GM12878 (cell line): ENCODE measurements at regions not wholly inside any gene's neighbourhood (a gene's known extent, or its start where the extent isn't known, plus 50 kb on each side); places are given as distances from the start of the nearest gene placed in this dataset.

Experiments
- ATAC-seq: fragments of 200-7000 bp; cut with Tn5 transposase; 3 replicates; pipeline ENCODE4 v1.9.1; 2020; ENCODE audit warnings: mild to moderate bottlenecking, moderate library complexity
- BruUV-seq: library from RNA; stranded (reverse); fragments of 400-500 nt; replicated peaks from 2 replicates; lab custom pipeline; 2021; lab: Mats Ljungman, UMichigan
- CTCF ChIA-PET: fragments of 300-600 bp; sonication (Branson Sonifier 250); formaldehyde crosslinking; extraction: SDS; loops from one replicate; lab custom pipeline; 2021; ENCODE audit warnings: inconsistent platforms; lab: Yijun Ruan, JAX
- POLR2A ChIA-PET: fragments of 350-600 bp; formaldehyde crosslinking; extraction: SDS; loops from one replicate; lab custom pipeline; 2021; ENCODE audit warnings: inconsistent platforms; lab: Charles Lee
- RAD21 ChIA-PET: fragments of 300-600 bp; sonication (Branson Sonifier 250); formaldehyde crosslinking; loops from one replicate; lab custom pipeline; 2023; ENCODE audit warnings: antibody characterized with exemption; ENCODE audit not compliant: unreplicated experiment; lab: Charles Lee
- SMC1A ChIA-PET: fragments of 300-600 bp; sonication (Branson Sonifier 250); formaldehyde crosslinking; loops from one replicate; lab custom pipeline; 2023; ENCODE audit not compliant: unreplicated experiment, uncharacterized antibody; lab: Charles Lee
- DNase-seq: peaks from one replicate; pipeline ENCODE4 v3.0.0-alpha.2; 2011; ENCODE audit warnings: low read depth, low spot score
- FAIRE-seq: peaks from 3 replicates; lab custom pipeline; 2011; peaks lifted over from hg19 to GRCh38; lab: Jason Lieb, UNC
- H2AFZ ChIP-seq: 2 replicates; pipeline ENCODE4 v1.6.0; 2011; ENCODE audit warnings: low read depth, low read length, control low read depth; ENCODE audit not compliant: control insufficient read depth
- H3K27ac ChIP-seq: 2 replicates; pipeline ENCODE4 v1.5.1; 2011; ENCODE audit warnings: control low read depth; ENCODE audit not compliant: control insufficient read depth, insufficient read depth
- H3K27me3 ChIP-seq, 2 experiments: replicated peaks in 1 of 2; 2 replicates each; pipeline versions ENCODE4 v1.6.0 to v1.6.1; 2011; ENCODE audit warnings: low read length in 1 of 2; ENCODE audit not compliant: control insufficient read depth in 2 of 2, insufficient read depth in 2 of 2
- H3K36me3 ChIP-seq, 2 experiments: 2 replicates each; pipeline ENCODE4 v1.5.1; 2011; ENCODE audit warnings: low read length in 1 of 2; ENCODE audit not compliant: control insufficient read depth in 2 of 2, insufficient read depth in 2 of 2
- H3K4me1 ChIP-seq: 2 replicates; pipeline ENCODE4 v1.6.1; 2011; ENCODE audit warnings: mild to moderate bottlenecking, low read length, moderate library complexity, mixed read lengths; ENCODE audit not compliant: control insufficient read depth, insufficient read depth
- H3K4me2 ChIP-seq: 2 replicates; pipeline ENCODE4 v1.6.0; 2011; ENCODE audit warnings: control low read depth; ENCODE audit not compliant: control insufficient read depth, insufficient read depth
- H3K4me3 ChIP-seq: fragments of 200-600 bp; sonication (generic); 2 replicates; pipeline ENCODE4 v1.5.1; 2016
- H3K79me2 ChIP-seq: 2 replicates; pipeline ENCODE4 v1.6.0; 2011; ENCODE audit warnings: low read length; ENCODE audit not compliant: control insufficient read depth, insufficient read depth
- H3K9ac ChIP-seq: 2 replicates; pipeline ENCODE4 v1.8.0; 2011; ENCODE audit warnings: low read length, control low read depth, mixed read lengths; ENCODE audit not compliant: control insufficient read depth, insufficient read depth
- H3K9me3 ChIP-seq: replicated peaks from 3 replicates; pipeline ENCODE4 v1.5.1; 2011; ENCODE audit warnings: mild to moderate bottlenecking, low read length; ENCODE audit not compliant: control insufficient read depth, insufficient read depth
- H4K20me1 ChIP-seq: 2 replicates; pipeline ENCODE4 v1.6.0; 2011; ENCODE audit not compliant: control insufficient read depth, insufficient read depth
- FOXM1 ChIP-seq: IDR thresholded peaks from 2 replicates; pipeline ENCODE4 v1.6.1; 2012; ENCODE audit warnings: low read depth, mild to moderate bottlenecking, inconsistent platforms, low read length, moderate library complexity
- SIN3A ChIP-seq: IDR thresholded peaks from 2 replicates; pipeline ENCODE4 v1.6.1; 2012; ENCODE audit warnings: low read depth, low read length, improper control_type of control experiment
- STAT1 ChIP-seq: fragments of 450-650 bp; conservative IDR thresholded peaks from 2 replicates; pipeline ENCODE4 v1.6.1; 2014; ENCODE audit warnings: antibody characterized with exemption, mild to moderate bottlenecking
- WRNIP1 ChIP-seq: IDR thresholded peaks from 2 replicates; pipeline ENCODE4 v1.6.1; 2011; ENCODE audit warnings: low read depth, low read length, improper control_type of control experiment, borderline replicate concordance
- WGBS: methylation state at CpG from one replicate; pipeline ENCODE4 v1.1.6; 2016; ENCODE audit warnings: low lambda C conversion rate; ENCODE audit not compliant: insufficient replicate concordance, insufficient coverage; ENCODE audit errors: missing lambda C conversion rate; 5-methylcytosine and 5-hydroxymethylcytosine counted together
- in situ Hi-C: fragments of 300-500 bp; cut with MboI; formaldehyde crosslinking; loops from 9 replicates; pipeline ENCODE4 v1.14.3; 2018; ENCODE audit warnings: mixed read lengths
- intact Hi-C: fragments of 100-400 bp; cut with micrococcal nuclease; formaldehyde crosslinking; loops from one replicate; pipeline ENCODE4 v1.14.2; 2022; ENCODE audit not compliant: unreplicated experiment
- TF ChIP-seq, protein P1 (sequence below): IDR thresholded peaks from 2 replicates; pipeline ENCODE4 v1.6.1; 2012; ENCODE audit warnings: mild to moderate bottlenecking, low read depth, low read length

DNA sequence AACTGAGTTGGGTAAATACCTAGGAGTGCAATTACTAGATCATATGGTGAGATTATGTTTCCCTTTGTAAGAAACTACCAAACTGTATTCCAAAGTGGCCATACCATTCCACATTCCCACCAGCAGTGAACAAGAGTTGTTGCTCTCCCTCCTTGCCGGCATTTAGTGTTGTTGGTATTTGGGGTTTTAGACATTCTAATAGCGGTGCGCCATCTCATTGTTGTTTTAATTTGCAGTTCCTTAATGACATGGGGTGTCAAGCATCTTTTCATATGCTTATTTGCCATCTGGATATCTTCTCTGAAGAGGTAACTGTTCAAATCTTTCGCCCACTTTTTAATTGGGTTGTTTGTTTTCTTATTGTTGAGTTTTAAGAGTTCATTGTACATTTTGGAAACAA, 164.2 kb upstream of the LHX1 start:
- ChIA-PET POLR2A (no interaction called here), RAD21 (no interaction called here), SMC1A (no interaction called here), CTCF (no interaction called here)
- peaks cover 3 to 7% of the 10 kb centered on the region in 2 experiments; a peak in 3 of 4 replicates for H3K27me3 ChIP-seq
- WGBS: 39% methylated on average over 4 of the region's 4 CpGs
- no peak for TF ChIP-seq WRNIP1
- no peak overlapping the region for H3K4me2 ChIP-seq
- no TSS peak for BruUV-seq
- H3K9ac ChIP-seq: no peak overlapping the region
- DNase-seq (no peak), ATAC-seq (no peak), FAIRE-seq (no peak)
- H4K20me1 ChIP-seq: no peaks in the 10 kb centered on the region
- H3K79me2 ChIP-seq: no peaks in the 10 kb centered on the region
- no peaks in the 10 kb centered on the region for H3K4me1 ChIP-seq
- no peak overlapping the region for H3K4me3 ChIP-seq
- H3K27ac ChIP-seq: no peak overlapping the region
- H3K36me3 ChIP-seq: no peaks in the 10 kb centered on the region
- in situ Hi-C loops (no loop called here), intact Hi-C loops (no loop called here)
- no peak overlapping the region for H2AFZ ChIP-seq
- H3K9me3 ChIP-seq: no peaks in the 10 kb centered on the region

DNA sequence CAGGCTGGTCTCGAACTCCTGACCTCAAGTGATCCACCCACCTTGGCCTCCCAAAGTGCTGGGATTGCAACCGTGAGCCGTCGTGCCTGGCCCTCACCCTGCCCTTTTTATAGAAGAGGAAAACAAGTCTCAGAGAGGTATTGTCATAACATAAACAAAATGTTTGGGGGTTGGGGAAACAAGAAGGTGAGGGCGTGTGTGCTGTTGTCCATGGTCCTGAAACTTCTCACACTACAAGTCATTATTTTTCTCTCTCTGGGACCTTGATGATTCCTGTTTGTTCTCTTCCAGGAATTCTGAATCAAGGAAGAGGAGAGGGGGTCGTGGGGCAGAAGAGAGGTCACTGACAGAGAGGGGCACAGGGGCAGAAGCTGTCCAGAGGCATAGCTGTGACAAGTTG, 160.2 kb upstream of the LHX1 start:
- in situ Hi-C loops: no loop called here

More for the DNA sequence above, 160.2 kb upstream of the LHX1 start:
- no peak for FAIRE-seq
- H3K4me1 ChIP-seq: no peaks in the 10 kb centered on the region
- CTCF ChIA-PET: no interaction called here
- POLR2A ChIA-PET: no interaction called here
- 9% methylated on average over 6 of the region's 6 CpGs for WGBS
- H2AFZ ChIP-seq: no peak overlapping the region
- H4K20me1 ChIP-seq: no peaks in the 10 kb centered on the region
- H3K4me3 ChIP-seq: no peak overlapping the region
- no peaks in the 10 kb centered on the region for H3K36me3 ChIP-seq
- no peak for TF ChIP-seq SIN3A
- no peak for TF ChIP-seq FOXM1
- TF ChIP-seq, protein P1, sequence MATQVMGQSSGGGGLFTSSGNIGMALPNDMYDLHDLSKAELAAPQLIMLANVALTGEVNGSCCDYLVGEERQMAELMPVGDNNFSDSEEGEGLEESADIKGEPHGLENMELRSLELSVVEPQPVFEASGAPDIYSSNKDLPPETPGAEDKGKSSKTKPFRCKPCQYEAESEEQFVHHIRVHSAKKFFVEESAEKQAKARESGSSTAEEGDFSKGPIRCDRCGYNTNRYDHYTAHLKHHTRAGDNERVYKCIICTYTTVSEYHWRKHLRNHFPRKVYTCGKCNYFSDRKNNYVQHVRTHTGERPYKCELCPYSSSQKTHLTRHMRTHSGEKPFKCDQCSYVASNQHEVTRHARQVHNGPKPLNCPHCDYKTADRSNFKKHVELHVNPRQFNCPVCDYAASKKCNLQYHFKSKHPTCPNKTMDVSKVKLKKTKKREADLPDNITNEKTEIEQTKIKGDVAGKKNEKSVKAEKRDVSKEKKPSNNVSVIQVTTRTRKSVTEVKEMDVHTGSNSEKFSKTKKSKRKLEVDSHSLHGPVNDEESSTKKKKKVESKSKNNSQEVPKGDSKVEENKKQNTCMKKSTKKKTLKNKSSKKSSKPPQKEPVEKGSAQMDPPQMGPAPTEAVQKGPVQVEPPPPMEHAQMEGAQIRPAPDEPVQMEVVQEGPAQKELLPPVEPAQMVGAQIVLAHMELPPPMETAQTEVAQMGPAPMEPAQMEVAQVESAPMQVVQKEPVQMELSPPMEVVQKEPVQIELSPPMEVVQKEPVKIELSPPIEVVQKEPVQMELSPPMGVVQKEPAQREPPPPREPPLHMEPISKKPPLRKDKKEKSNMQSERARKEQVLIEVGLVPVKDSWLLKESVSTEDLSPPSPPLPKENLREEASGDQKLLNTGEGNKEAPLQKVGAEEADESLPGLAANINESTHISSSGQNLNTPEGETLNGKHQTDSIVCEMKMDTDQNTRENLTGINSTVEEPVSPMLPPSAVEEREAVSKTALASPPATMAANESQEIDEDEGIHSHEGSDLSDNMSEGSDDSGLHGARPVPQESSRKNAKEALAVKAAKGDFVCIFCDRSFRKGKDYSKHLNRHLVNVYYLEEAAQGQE: peak; percentile 84
- TF ChIP-seq STAT1: no peak
- TF ChIP-seq, all 136 proteins: peak for 1
- H3K4me2 ChIP-seq: no peak overlapping the region
- BruUV-seq: no TSS peak
- no peaks in the 10 kb centered on the region for H3K79me2 ChIP-seq
- intact Hi-C loops: no loop called here
- ChIA-PET SMC1A (no interaction called here), RAD21 (no interaction called here)
- no peak for DNase-seq
- no peak overlapping the region for H3K27ac ChIP-seq
- peaks cover 0 to 7% of the 10 kb centered on the region in 2 experiments; a peak in 2 of 4 replicates for H3K27me3 ChIP-seq
- H3K9me3 ChIP-seq: no peaks in the 10 kb centered on the region
- no peak for ATAC-seq
- no peak overlapping the region for H3K9ac ChIP-seq
